CD4-positive, alpha-beta T cell (primary cell): ENCODE measurements at regions not wholly inside any gene's neighbourhood (a gene's known extent, or its start where the extent isn't known, plus 50 kb on each side); places are given as distances from the start of the nearest gene placed in this dataset.

ENCODE experiments used
- ATAC-seq: fragments of 200-7000 bp; cut with Tn5 transposase; one replicate; pipeline ENCODE4 v1.10.0; 2022; ENCODE audit warnings: mild to moderate bottlenecking; ENCODE audit not compliant: poor library complexity
- CTCF ChIA-PET: fragments of 350-600 bp; sonication (Branson Sonifier 250); formaldehyde crosslinking; loops from one replicate; lab custom pipeline; 2021; ENCODE audit warnings: antibody characterized with exemption, inconsistent platforms; lab: Charles Lee
- POLR2A ChIA-PET: fragments of 350-600 bp; sonication (Branson Sonifier 250); formaldehyde crosslinking; loops from one replicate; lab custom pipeline; 2021; ENCODE audit warnings: antibody characterized with exemption, inconsistent platforms; lab: Charles Lee
- DNase-seq, 14 experiments: peaks; one replicate each; pipeline ENCODE4 v3.0.0-alpha.2; 2013 to 2020; ENCODE audit warnings: mixed read lengths in 2 of 14
- H3K27ac ChIP-seq, 2 donors: one replicate each; pipeline versions ENCODE4 v1.5.1 to v1.7.0; 2013; ENCODE audit warnings: low read length in 2 of 2, low read depth in 1 of 2, mild to moderate bottlenecking in 1 of 2
- H3K27me3 ChIP-seq, 2 experiments: 1 replicate in 1 of 2; 2 replicates in 1 of 2; pipeline versions ENCODE4 v1.6.1 to v1.7.0; 2013; ENCODE audit warnings: low read length in 2 of 2, control low read depth in 1 of 2, mild to moderate bottlenecking in 1 of 2, moderate library complexity in 1 of 2; ENCODE audit not compliant: insufficient read depth in 2 of 2, control insufficient read depth in 1 of 2
- H3K36me3 ChIP-seq: one replicate; pipeline ENCODE4 v1.6.1; 2013; ENCODE audit warnings: low read length, control low read depth; ENCODE audit not compliant: insufficient read depth
- H3K4me1 ChIP-seq: one replicate; pipeline ENCODE4 v1.6.1; 2013; ENCODE audit warnings: low read length, control low read depth; ENCODE audit not compliant: insufficient read depth
- H3K4me3 ChIP-seq: one replicate; pipeline ENCODE4 v1.5.1; 2013; ENCODE audit warnings: mild to moderate bottlenecking, low read length, moderate library complexity
- H3K9me3 ChIP-seq, 2 experiments: 1 replicate in 1 of 2; 2 replicates in 1 of 2; pipeline versions ENCODE4 v1.6.1 to v1.7.0; 2013; ENCODE audit warnings: low read length in 2 of 2, mild to moderate bottlenecking in 2 of 2, control low read depth in 1 of 2, moderate library complexity in 1 of 2; ENCODE audit not compliant: control insufficient read depth in 1 of 2, insufficient read depth in 1 of 2
- H3K27ac Mint-ChIP-seq: one replicate; pipeline ENCODE4 v1.8.0; 2020; ENCODE audit warnings: mixed read lengths
- H3K27me3 Mint-ChIP-seq: one replicate; pipeline ENCODE4 v1.8.0; 2021; ENCODE audit warnings: mixed read lengths
- H3K36me3 Mint-ChIP-seq: one replicate; pipeline ENCODE4 v1.8.0; 2021; ENCODE audit warnings: low read depth, mixed read lengths
- H3K4me1 Mint-ChIP-seq: one replicate; pipeline ENCODE4 v1.8.0; 2021; ENCODE audit warnings: low read depth, mixed read lengths
- H3K4me3 Mint-ChIP-seq: one replicate; pipeline ENCODE4 v1.8.0; 2020; ENCODE audit warnings: mild to moderate bottlenecking, mixed read lengths
- H3K9me3 Mint-ChIP-seq: one replicate; pipeline ENCODE4 v1.8.0; 2020; ENCODE audit warnings: mixed read lengths
- CTCF ChIP-seq: fragments of 200-600 bp; IDR thresholded peaks from one replicate; pipeline ENCODE4 v1.8.0; 2022; ENCODE audit warnings: antibody characterized with exemption, mild to moderate bottlenecking
- intact Hi-C, 2 experiments: fragments of 100-400 bp; cut with DNase I in 1 of 2; cut with micrococcal nuclease in 1 of 2; formaldehyde crosslinking; loops; one replicate each; pipeline versions ENCODE4 v1.15.1 to v1.9.0; 2023 to 2025; cut with DNase I, micrococcal nuclease

GRCh38 chr4:14729282-14730000 is 272.8 kb upstream of the CPEB2 start:
- CTCF ChIA-PET: interaction anchor here (0.7 to 0.8 kb wide), 2 partner anchors 23 to 1018 kb away, joined by 3 read pairs; no protein-coding TSS in a partner anchor
- Histone ChIP-seq H3K27me3 (no peaks in the 10 kb centered on the region), H3K27ac (no peak overlapping the region), H3K4me1 (no peaks in the 10 kb centered on the region), H3K4me3 (no peak overlapping the region), H3K36me3 (no peaks in the 10 kb centered on the region), H3K9me3 (no peaks in the 10 kb centered on the region)
- peaks cover 3% of the 10 kb centered on the region for H3K9me3 Mint-ChIP-seq
- DNase-seq (no peak), ATAC-seq (no peak)
- intact Hi-C loops: no loop called here
- no peak overlapping the region for H3K27ac Mint-ChIP-seq
- H3K4me3 Mint-ChIP-seq: no peak overlapping the region
- no peaks in the 10 kb centered on the region for H3K36me3 Mint-ChIP-seq
- no peak for TF ChIP-seq CTCF
- no peaks in the 10 kb centered on the region for H3K4me1 Mint-ChIP-seq
- POLR2A ChIA-PET: no interaction called here
- H3K27me3 Mint-ChIP-seq: peaks cover 15% of the 10 kb centered on the region

- no peak for ATAC-seq
- no peak overlapping the region for H3K4me3 Mint-ChIP-seq
- no peak for TF ChIP-seq CTCF
Measured at GRCh38 chr4:14742054-14742453, 260.2 kb upstream of the CPEB2 start.

GRCh38 chr4:14743172-14743571 is 259.1 kb upstream of the CPEB2 start:
- H3K27ac ChIP-seq: no peak overlapping the region
- Mint-ChIP-seq H3K27ac (no peak overlapping the region), H3K4me3 (no peak overlapping the region), H3K9me3 (no peaks in the 10 kb centered on the region), H3K36me3 (no peaks in the 10 kb centered on the region), H3K4me1 (no peaks in the 10 kb centered on the region), H3K27me3 (peaks cover 32% of the 10 kb centered on the region)
- CTCF ChIA-PET: no interaction called here
- POLR2A ChIA-PET: no interaction called here
- H3K4me1 ChIP-seq: no peaks in the 10 kb centered on the region
- no peak for TF ChIP-seq CTCF
- H3K36me3 ChIP-seq: no peaks in the 10 kb centered on the region
- no peak for ATAC-seq
- intact Hi-C loops: no loop called here
- no peaks in the 10 kb centered on the region for H3K27me3 ChIP-seq
- DNase-seq: no peak
- no peak overlapping the region for H3K4me3 ChIP-seq
- no peaks in the 10 kb centered on the region for H3K9me3 ChIP-seq

More at GRCh38 chr4:14742054-14742453, 260.2 kb upstream of the CPEB2 start:
- Mint-ChIP-seq H3K9me3 (no peaks in the 10 kb centered on the region), H3K4me1 (no peaks in the 10 kb centered on the region), H3K27ac (no peak overlapping the region), H3K27me3 (peaks cover 25% of the 10 kb centered on the region), H3K36me3 (no peaks in the 10 kb centered on the region)
- Histone ChIP-seq H3K4me3 (no peak overlapping the region), H3K27me3 (no peaks in the 10 kb centered on the region), H3K4me1 (no peaks in the 10 kb centered on the region), H3K9me3 (no peaks in the 10 kb centered on the region), H3K36me3 (no peaks in the 10 kb centered on the region), H3K27ac (no peak overlapping the region)
- ChIA-PET CTCF (no interaction called here), POLR2A (no interaction called here)
- intact Hi-C loops: no loop called here
- no peak for DNase-seq
